ENCODE measurements at regions not wholly inside any gene's neighbourhood (a gene's known extent, or its start where the extent isn't known, plus 50 kb on each side); places are given as distances from the start of the nearest gene placed in this dataset.

DNA sequence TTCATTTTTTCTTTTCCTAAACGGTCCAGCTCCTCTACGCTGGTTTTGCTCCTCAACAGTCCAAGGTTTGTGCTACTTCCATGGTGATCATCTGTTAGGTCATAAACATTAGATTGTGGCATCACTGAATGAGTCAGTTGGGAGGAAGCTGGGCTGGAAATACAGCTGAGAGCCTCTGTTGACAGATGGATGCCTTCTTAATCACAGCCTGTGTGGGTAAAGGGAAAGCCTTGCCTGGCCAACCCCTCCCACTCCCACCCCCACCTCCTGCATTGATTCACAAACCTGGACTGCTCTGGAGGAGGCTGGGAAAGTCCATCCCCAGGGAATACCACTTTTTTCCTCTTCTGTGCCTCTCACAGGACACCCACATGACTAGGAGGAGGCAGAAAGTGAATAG lies 180.6 kb upstream of the CCN2 start:
- H3K9ac ChIP-seq (replicated peaks in 1 of 4; ENCODE audit: extremely low read depth in 1 of 4, low read depth in 3 of 4, low read length in 3 of 4): no peak overlapping the region
- H3K79me1 ChIP-seq (ENCODE audit: low read depth, low read length): no peaks in the 10 kb centered on the region
- H3K4me3 ChIP-seq (ENCODE audit: extremely low read depth in 1 of 4, insufficient read depth in 2 of 4, low read depth in 3 of 4, low read length in 4 of 4): no peak overlapping the region
- H4K91ac ChIP-seq (replicated peaks; ENCODE audit: insufficient read length, low read length): no peak overlapping the region
- H4K8ac ChIP-seq (ENCODE audit: extremely low read depth, insufficient read depth, low read length): no peak overlapping the region
- H3K4me1 ChIP-seq (replicated peaks in 1 of 4; ENCODE audit: control insufficient read depth in 3 of 4, insufficient read depth in 4 of 4, low read length in 3 of 4): peaks cover 1 to 14% (median 12%) of the 10 kb centered on the region in 4 experiments
- H2AK5ac ChIP-seq (ENCODE audit: low read depth, low read length): no peak overlapping the region
- no peak overlapping the region for H3K56ac ChIP-seq (replicated peaks; ENCODE audit: insufficient read length, low read depth, low read length)
- WGBS, 2 experiments (ENCODE audit: extremely low coverage in 1 of 2, insufficient coverage in 1 of 2, insufficient read length in 1 of 2, insufficient replicate concordance in 2 of 2, low coverage in 1 of 2, low lambda C conversion rate in 2 of 2, missing lambda C conversion rate in 1 of 2): 90% methylated on average over 2 of the region's 2 CpGs; no CpG with 5 or more reads in 1 of the 2 experiments
- no peak overlapping the region for H2BK120ac ChIP-seq (replicated peaks; ENCODE audit: low read depth, low read length)
- no peak overlapping the region for H2BK20ac ChIP-seq (ENCODE audit: low read length)
- FAIRE-seq (no peak), DNase-seq (ENCODE audit: low read depth in 1 of 2, low spot score in 2 of 2) (no peak)
- ChIA-PET CTCF (ENCODE audit: partially characterized antibody) (interaction anchor here (0.6 to 1.4 kb wide), 4 partner anchors 9 to 208 kb away, joined by 3 to 5 read pairs (median 4); no protein-coding TSS in a partner anchor), POLR2A (ENCODE audit: partially characterized antibody) (interaction anchor here (2.4 kb wide), 1 partner anchor 181 kb away, joined by 12 read pairs; the partner anchor contains the start of gene CCN2)
- H3K14ac ChIP-seq (ENCODE audit: insufficient read length): no peak overlapping the region
- no peaks in the 10 kb centered on the region for H3K27me3 ChIP-seq (replicated peaks in 1 of 4; ENCODE audit: control insufficient read depth in 3 of 4, extremely low read depth in 1 of 4, insufficient read depth in 3 of 4, low read length in 3 of 4)
- H3K9me3 ChIP-seq (ENCODE audit: insufficient read depth in 2 of 2, low read depth in 1 of 2, low read length in 1 of 2): no peaks in the 10 kb centered on the region
- no peak overlapping the region for H4K5ac ChIP-seq (ENCODE audit: insufficient read length, low read depth, low read length)
- H3K18ac ChIP-seq (ENCODE audit: extremely low read depth, low read length): no peak overlapping the region
- no peaks in the 10 kb centered on the region for H3K36me3 ChIP-seq (ENCODE audit: control insufficient read depth in 2 of 4, insufficient read depth in 4 of 4, low read length in 3 of 4)
- no peaks in the 10 kb centered on the region for H3K23me2 ChIP-seq (ENCODE audit: low read depth, low read length)
- H2BK15ac ChIP-seq (ENCODE audit: low read length): no peak overlapping the region
- H3K23ac ChIP-seq (ENCODE audit: insufficient read length): no peak overlapping the region
- H2AFZ ChIP-seq (ENCODE audit: low read length): 0 out of 2 replicates have a peak overlapping the region, but pooled peaks have one; percentile 36
- no peak overlapping the region for H3K4me2 ChIP-seq (ENCODE audit: insufficient read depth in 1 of 2, low read depth in 2 of 2, low read length in 2 of 2)
- H2BK5ac ChIP-seq (ENCODE audit: low read depth, low read length): no peak overlapping the region
- no peak overlapping the region for H3K4ac ChIP-seq (replicated peaks; ENCODE audit: insufficient read length, low read depth, low read length)
- no peak overlapping the region for H2BK12ac ChIP-seq (ENCODE audit: low read depth, low read length)
- no peaks in the 10 kb centered on the region for H4K20me1 ChIP-seq (replicated peaks in 1 of 2; ENCODE audit: control insufficient read depth in 1 of 2, insufficient read depth in 2 of 2, low read length in 2 of 2)
- no peak overlapping the region for H3K27ac ChIP-seq (ENCODE audit: low read depth, low read length)
- no peaks in the 10 kb centered on the region for H3K79me2 ChIP-seq (ENCODE audit: control insufficient read depth in 1 of 2, insufficient read depth in 2 of 2, low read length in 2 of 2)
- TF ChIP-seq MAFK (IDR thresholded peaks at IDR 0.05; ENCODE audit: low read depth, low read length) (no peak), KDM5A (IDR thresholded peaks at IDR 0.05; ENCODE audit: low read length) (no peak), MAX (IDR thresholded peaks at IDR 0.05) (no peak)

All from H1 (cell line).